Hematopoietic multipotent progenitor cell treated with erythropoietin and hydrocortisone succinate and interleukin-3 and kit ligand, for 6 days (in vitro differentiated cells): ENCODE measurements at regions not wholly inside any gene's neighbourhood (a gene's known extent, or its start where the extent isn't known, plus 50 kb on each side); places are given as distances from the start of the nearest gene placed in this dataset.
A peak's percentile ranks its signal among the peaks of the same experiment; 100 is the strongest.

Experiments used
- DNase-seq: peaks from one replicate; pipeline ENCODE4 v3.0.0-alpha.2; 2015

- no peak for DNase-seq
These were observed 252.5 kb downstream of the SLC6A15 start for GRCh38 chr12:84660139-84660538.

GRCh38 chr12:84658877-84659276 lies 253.7 kb downstream of the SLC6A15 start:
- DNase-seq, result no peak

- no peak for DNase-seq
These were observed 255.9 kb downstream of the SLC6A15 start for GRCh38 chr12:84656705-84657104.

GRCh38 chr12:84653482-84653881 lies 259.1 kb downstream of the SLC6A15 start:
- DNase-seq, result no peak

GRCh38 chr12:84648425-84648824 lies 264.2 kb downstream of the SLC6A15 start:
- DNase-seq, result no peak

GRCh38 chr12:84644908-84645307 lies 267.7 kb downstream of the SLC6A15 start:
- DNase-seq, result no peak

- no peak for DNase-seq
These were observed 268.6 kb downstream of the SLC6A15 start for GRCh38 chr12:84643993-84644392.

GRCh38 chr12:84641940-84642545 lies 270.6 kb downstream of the SLC6A15 start:
- DNase-seq, result no peak

GRCh38 chr12:84638811-84639368 lies 273.7 kb downstream of the SLC6A15 start:
- no peak for DNase-seq

- no peak for DNase-seq
These were observed 274.7 kb downstream of the SLC6A15 start for GRCh38 chr12:84637926-84638325.

- DNase-seq, result no peak
These were observed 275.8 kb downstream of the SLC6A15 start for GRCh38 chr12:84636801-84637290.

- DNase-seq, result no peak
These were observed 278.1 kb downstream of the SLC6A15 start for GRCh38 chr12:84634526-84634925.

- DNase-seq, result no peak
These were observed 280.0 kb downstream of the SLC6A15 start for GRCh38 chr12:84632556-84632955.

GRCh38 chr12:84631020-84631419 lies 281.6 kb downstream of the SLC6A15 start:
- DNase-seq, result no peak

GRCh38 chr12:84627593-84627992 lies 285.0 kb downstream of the SLC6A15 start:
- no peak for DNase-seq

GRCh38 chr12:84624601-84625000 lies 288.0 kb downstream of the SLC6A15 start:
- no peak for DNase-seq

GRCh38 chr12:84619053-84619571 lies 293.5 kb downstream of the SLC6A15 start:
- DNase-seq, result peak; percentile 1

- no peak for DNase-seq
These were observed 305.3 kb downstream of the SLC6A15 start for GRCh38 chr12:84607170-84607819.

GRCh38 chr12:84605983-84606382 lies 306.6 kb downstream of the SLC6A15 start:
- DNase-seq, result no peak

GRCh38 chr12:84604551-84604950 lies 308.0 kb downstream of the SLC6A15 start:
- no peak for DNase-seq

GRCh38 chr12:84603484-84604248 lies 308.9 kb downstream of the SLC6A15 start:
- DNase-seq, result no peak

- no peak for DNase-seq
These were observed 311.1 kb downstream of the SLC6A15 start for GRCh38 chr12:84601483-84601882.

GRCh38 chr12:84599539-84599938 lies 313.1 kb downstream of the SLC6A15 start:
- no peak for DNase-seq
